IPS DF 4.7 (cell line): ENCODE measurements at regions not wholly inside any gene's neighbourhood (a gene's known extent, or its start where the extent isn't known, plus 50 kb on each side); places are given as distances from the start of the nearest gene placed in this dataset.
"Not testable (repeated sequence)": the region's sequence is repeated elsewhere in the genome, so short reads cannot be mapped to it uniquely, and the experiment has no call there.

Experiments used
- DNase-seq: peaks from one replicate; pipeline ENCODE4 v3.0.0-alpha.2; 2013; ENCODE audit warnings: low spot score; ENCODE audit errors: extremely low read depth

DNA sequence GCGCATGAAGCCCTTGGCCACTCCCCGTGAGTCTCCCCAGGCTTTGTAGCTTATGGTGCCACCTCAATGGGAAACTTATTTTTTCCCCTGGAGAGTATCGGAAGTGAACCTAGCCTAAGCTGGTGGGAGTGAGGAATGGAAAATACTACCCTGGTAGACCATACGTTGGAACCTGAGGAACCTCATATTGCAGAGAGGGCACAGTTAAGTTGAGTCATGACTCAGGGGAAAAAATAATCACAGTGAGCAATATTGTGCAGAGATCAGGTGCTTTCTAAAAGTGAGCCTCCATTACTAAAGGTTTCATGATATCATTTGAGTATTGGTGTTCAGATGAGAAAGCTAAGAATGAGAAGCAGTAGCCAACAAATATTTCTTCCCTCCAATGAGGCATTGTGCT lies 360.5 kb upstream of the NT5C1B start:
- no peak for DNase-seq

DNA sequence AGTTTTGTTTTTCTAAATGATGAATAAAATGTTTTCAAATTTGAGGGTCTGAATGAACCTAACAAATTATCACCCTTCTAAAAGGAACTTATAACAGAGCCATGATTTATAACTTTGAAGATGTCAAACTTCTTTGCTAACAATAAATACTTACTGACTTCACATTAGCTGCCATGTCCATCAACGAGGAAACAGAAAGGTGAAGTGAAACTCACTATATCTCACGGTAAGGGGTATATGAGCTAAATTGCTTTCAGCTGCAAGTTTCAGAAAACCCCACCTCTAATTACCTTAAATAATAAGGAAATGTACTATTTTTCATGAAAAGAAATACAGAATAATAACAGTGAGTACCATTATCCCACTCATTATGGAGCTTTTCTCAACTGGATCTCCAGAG lies 350.8 kb upstream of the NT5C1B start:
- no peak for DNase-seq

DNA sequence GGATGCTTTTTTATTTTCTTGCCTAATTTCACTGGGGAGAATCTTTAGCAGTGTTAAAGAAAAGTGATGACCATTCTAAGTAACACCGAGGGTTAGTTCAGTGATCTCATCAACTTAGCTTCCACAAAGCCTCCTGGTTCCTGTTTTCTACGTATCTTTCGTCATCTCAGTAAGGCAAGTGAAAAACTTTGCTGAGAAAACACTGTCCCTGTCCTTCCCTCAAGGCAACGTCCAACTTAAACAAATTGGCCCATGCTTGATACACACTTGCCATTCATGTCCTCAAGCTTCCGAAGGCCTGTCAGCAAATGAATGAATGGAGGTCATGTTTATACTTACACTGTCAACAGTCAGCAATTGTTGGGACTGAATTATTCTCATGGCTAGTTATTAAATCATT lies 350.4 kb upstream of the NT5C1B start:
- not testable (repeated sequence) for DNase-seq

DNA sequence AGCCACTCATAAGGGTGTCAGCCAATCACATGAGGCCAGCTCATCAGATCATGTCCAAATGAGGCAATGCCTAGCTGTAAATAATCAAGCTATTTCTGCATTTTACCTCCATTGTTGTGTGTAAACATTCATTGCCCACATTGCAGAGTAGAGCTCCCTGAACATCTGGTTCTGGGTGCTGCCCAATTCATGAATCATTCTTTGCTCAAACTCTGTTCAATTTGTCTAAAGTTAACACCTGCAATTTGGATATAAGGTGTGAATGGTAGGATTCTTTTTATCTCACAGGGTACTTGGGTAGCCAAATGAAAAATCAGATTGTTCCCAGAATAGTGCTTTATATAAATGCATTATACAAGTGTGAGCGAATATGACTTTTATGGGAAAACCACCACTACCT lies 345.5 kb upstream of the NT5C1B start:
- no peak for DNase-seq

DNA sequence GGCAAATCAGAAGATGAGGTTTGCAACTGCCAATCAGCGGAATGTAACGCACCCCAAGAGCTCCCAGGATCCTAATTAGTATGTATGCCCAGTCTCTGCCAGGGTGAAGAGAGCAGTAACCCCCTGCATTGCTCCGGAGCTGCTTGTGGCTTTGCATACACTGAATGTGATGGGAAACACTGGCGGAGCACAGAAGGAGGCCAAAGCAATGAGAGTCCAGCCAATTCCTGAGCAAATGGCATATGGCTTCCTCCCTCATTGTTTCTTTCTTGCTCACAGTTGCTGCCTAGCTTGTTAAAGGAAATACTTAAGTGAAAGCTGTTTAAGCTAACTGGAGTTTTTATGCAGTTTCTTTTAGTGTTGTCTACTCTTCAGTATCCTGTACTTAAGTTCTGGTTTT lies 343.5 kb upstream of the NT5C1B start:
- DNase-seq: no peak

DNA sequence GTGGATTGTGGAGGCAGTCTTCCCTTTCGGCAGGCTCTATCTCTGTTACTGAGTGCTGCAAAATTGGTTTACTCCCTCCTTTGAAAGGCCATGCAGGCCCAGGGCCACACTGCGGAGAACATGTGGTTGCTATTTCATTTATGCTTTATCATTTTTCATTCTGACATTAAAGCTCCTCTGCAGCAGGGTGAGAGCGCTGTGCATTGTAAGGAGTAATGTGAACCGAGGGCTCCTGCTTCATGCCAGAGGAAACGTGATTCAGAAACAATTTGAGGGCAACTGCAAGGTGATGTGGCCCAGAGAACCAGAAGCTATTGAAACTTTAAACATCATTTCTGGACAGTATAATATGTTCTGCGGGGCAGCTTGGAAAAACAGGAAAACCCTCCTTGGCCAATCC lies 341.6 kb upstream of the NT5C1B start:
- DNase-seq: no peak

DNA sequence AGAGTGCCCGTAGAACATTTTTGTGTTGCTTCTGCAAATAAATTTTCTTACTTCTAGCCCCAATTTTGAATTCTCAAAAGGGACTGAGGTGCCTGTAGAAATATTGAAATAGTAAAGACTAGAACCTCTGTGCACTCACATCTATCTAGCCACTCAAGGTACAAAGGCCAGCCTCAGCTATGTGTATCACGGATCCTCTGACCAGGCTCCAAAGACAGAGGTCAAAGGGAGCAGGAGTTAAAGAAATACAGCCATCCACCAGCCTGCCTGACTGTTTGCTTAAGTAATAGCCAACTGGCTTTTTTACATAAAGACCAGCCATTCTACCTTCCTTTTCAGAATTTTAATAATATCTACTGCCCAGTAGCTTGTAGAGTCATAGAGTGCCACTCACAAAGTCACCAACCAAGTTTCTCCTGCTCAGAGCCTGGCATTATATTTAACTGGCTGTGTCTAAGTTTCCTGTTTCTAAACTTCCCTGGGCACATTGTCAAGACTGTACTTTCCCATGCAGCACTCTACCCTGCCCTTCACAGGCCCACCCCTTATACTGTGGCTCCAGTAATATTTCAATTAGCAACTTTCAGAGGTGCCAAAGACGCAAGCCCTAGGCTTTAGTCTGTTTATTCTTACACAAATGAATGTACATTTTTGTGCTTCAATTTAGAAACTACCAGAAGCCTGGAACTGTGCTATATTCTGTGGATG lies 338.3 kb upstream of the NT5C1B start:
- DNase-seq: no peak

DNA sequence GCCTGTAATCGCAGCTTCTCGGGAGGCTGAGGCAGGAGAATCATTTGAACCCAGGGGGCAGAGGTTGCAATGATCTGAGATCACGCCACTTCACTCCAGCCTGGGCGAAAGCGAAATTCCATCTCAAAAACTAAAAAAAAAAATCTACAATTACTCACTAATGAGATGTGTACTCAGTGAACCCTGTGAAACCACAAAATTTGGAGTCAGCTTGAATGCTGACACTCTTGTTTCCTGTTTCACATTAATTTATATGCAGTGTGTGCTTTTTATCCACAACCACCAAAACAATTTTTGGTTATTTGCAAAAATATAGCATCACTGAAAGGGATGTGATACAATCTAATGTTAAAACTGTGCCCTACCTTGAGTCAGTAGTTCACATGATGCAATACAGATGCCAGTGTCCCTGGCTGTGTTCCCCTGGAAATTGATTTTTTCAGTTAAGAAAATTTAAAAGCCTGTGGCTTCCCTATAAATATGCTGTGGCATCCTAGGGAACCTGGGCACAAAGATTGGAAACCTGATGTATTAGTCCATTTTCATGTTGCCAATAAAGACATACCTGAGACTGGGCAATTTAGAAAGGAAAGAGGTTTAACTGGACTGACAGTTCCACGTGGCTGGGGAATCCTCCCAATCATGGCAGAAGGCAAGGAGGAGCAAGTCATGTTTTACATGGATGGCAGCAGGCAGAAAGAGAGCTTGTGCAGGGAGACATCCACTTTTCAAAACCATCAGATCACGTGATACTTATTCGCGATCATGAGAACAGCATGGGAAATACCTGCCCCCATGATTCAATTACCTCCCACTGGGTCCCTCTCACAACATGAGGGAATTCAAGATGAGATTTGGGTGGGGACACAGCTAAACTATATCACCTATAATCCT lies 337.5 kb upstream of the NT5C1B start:
- no peak for DNase-seq

DNA sequence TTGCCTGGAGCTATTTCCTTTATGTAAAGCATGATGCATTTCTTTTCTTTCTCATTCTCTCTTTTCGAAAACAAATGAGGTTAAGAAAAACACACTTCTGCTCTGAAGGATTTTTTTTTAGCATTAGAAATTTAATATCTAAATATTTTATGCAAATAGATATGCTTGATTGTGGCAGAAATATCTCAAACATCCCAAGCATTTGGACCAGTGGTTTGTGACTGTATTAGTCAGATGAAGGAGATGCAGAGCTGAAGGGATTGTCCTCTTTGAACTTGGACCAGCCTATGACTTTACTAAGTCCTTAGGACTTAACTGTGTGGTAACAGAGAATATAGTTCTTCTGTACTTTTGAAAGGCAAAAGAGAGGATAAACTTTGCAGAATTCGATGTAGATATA lies 335.9 kb upstream of the NT5C1B start:
- no peak for DNase-seq

DNA sequence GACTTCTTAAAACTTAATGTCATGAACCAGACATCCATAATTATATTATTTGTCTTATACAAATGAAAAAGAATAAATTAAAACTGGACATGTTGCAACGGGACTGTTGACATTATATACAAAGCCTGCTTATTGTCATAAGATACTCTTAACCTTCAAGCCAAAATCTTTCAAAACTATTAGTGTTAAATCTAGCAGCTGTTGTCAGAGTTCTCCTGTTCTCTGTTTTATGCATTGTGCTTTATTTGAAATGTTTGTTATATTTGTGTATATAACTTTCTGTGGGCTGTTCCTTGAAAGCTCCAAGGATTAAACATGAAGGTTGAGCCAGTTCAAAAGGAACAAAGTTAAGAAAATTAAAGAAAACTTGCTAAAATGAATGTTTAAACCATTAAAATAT lies 335.5 kb upstream of the NT5C1B start:
- DNase-seq: no peak

DNA sequence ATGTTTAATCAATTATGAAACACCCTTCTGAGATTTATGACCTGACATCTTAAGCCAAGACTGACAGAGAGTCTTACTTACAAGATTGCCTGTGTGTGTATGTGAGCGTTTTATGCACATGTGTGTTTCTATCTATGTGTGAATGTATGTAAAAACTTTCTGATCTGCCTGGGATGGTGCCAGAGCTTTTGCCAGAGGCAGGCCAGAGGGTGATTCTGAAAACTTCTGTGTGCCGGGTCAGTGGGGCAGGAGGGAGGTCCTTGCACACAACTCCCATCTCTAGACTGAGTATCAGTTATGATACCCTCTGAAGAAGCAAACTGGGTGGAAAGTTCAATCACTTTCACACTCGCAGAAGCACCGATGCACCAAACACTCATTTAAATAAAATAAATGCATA lies 335.0 kb upstream of the NT5C1B start:
- DNase-seq: no peak

DNA sequence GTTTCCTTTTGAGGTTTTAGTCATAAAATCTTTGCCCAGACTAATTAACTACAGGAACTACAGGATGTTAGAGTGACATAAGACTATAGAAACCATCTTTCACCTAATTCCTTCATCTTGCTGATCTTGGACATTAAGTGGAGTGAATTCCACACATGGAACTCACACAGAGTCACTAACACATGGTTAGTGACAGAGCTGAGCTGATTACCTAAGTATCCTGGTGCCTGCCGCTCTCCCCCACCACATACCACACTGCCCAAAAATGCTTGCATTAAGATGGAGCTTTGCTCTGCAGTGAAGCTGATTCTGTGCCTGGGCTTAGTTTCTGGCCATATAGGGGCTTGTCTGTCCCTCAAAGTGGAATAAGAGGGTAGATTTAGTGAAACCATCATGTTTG lies 332.9 kb upstream of the NT5C1B start:
- no peak for DNase-seq

DNA sequence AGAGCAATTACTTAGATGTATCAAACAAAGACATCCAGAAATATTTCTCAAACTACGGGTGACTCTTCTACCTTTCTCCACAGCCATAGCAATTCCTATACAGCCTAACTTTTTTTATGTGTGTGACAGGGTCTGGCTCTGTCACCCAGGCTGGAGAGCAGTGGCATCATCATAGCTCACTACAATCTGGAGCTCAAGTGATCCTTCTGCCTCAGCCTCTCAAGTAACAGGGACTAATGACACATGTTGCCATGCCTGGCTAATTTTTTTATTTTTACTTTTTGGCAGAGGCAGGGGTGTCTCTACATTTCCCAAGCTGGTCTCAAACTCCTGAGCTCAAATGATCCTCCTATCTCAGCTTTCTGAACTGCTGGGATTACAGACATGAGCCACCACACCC lies 328.9 kb upstream of the NT5C1B start:
- no peak for DNase-seq

DNA sequence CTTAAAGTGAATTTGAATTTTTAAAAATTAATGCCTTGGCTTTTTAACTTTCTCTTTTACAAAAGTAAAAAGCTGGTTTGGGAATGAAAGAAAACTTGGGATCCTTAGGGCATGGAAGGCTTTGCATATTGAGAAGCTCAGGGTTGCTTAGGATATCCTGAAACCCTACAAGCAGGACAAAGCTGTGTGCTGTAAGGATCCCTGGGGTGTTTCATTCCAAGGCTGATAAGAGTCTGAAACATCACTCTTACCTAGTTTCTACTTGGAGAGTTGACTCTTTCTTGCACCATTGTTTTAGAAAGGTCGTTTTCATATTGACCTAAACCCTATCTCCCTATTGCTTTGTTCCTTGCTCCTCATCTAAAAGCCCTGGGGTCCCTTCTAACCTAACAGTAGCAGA lies 325.9 kb upstream of the NT5C1B start:
- DNase-seq: no peak

DNA sequence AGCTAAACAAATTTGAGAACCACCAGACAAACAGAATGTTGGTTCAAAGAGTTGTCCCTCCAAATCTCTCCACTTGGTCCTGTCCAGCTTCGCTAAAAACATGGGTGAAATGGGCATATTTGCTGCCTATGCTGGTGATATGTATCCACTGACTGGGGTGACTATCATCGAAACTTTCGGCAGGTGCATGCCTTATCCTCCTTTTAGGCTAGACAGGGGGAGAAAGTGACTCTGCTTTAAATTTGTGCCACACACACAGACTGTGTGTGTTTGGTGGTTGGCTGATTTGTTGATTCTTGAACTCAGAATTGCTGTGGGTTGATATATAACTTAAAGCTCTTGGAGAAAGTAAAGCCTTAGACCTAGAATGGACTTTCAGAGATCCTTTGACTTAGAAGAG lies 324.1 kb upstream of the NT5C1B start:
- DNase-seq: no peak

DNA sequence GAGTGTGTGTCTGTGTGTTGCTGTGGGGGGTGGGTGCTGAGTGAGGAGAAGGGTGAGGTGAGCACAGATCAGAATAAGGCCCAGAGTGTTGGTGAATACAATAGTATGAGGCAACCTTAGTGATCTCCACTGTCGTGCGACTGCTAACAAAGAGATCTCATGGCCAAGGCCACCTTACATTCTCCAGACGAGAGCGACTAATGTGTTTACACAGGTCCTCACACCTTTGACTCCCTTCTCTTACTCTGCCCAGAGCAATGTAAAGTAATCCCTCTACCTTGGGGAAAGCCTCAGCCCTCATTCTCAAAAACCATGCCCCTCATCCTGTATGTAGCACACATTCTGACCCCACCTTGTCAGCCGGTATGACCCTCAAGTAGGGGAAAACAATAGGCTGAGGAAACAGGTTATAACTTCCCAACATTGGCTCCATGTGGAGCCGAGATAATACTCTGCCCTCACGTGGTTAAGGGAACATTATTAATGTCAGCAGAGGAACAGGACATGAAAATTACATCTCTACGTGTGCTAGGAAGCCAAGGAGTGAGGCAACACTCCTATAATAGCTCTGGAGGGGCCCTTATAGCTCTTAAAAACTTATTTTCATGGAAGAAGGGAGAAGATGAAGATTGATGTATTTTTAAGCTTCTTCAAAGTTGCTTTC lies 323.0 kb upstream of the NT5C1B start:
- no peak for DNase-seq

DNA sequence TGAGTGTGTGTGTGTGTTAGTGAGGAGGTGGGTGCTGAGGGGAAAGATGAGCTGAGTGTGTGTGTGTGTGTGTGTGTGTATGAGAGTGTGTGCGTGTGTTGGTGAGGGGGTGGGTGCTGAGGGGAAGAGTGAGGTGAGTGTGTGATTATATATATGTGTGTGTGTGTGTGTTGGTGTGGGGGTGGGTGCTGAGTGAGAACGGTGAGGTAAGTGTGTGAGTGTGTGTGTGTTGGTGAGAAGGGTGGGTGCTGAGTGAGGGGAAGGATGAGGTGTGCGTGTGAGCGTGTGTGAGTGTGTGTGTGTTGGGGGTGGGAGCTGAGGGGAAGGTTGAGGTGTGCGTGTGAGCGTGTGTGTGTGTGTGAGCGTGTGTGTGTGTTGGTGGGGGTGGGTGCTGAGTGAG lies 322.0 kb upstream of the NT5C1B start:
- DNase-seq: no peak

DNA sequence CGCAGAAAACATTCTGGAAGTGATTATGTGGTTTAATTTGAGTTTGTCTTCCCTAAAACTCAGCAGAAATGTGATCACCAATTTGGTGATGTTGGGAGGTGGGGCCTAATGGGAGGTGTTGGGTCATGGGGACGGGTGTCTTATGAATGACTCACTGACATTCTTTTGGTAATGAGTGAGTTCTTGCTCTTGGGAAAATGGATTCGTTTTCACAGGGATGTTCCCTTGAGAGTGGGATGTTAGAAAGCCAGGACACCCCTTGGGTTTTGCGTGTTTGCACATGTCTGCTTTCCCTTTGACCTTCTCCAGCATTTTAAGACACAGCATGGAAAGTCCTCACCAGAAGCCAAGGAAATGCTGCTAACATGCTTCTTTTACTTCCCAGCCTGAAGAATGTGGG lies 321.5 kb upstream of the NT5C1B start:
- DNase-seq: no peak

DNA sequence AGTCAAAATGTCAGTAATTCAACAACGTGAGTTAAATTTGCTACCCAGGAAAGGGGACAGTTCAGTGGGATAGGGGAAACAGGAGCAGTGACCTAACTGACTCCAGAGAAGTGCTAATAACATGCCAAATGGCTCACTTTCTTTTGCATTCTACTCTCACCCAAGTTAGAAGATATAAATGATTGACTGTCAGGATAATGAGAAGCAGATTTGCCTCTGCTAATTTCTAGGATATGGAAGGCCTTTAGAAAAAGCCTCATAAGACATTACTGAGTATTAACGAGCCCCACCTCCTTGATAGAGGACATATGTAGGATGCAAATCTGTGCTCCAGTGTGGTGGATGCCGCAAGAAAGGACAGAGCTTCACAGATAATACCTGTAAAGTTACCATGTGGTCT lies 318.6 kb upstream of the NT5C1B start:
- no peak for DNase-seq

DNA sequence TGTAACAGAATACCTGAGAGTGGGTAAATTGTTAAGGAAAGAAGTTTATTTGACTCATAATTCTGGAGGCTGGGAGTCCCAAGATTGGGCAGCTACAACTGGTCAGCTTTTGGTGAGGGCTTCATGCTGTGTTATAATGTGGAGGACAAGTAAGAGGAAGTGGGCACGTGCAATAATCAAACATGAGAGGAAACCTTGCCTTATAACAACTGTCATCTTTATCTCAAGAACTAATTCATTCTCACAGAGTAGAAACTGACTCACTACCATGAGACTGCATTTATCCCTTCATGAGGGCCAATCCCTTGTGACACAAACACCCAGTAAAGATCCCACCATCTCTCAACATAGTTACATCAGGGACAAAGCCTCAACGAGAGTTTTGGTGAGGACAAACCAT lies 318.1 kb upstream of the NT5C1B start:
- DNase-seq: no peak

DNA sequence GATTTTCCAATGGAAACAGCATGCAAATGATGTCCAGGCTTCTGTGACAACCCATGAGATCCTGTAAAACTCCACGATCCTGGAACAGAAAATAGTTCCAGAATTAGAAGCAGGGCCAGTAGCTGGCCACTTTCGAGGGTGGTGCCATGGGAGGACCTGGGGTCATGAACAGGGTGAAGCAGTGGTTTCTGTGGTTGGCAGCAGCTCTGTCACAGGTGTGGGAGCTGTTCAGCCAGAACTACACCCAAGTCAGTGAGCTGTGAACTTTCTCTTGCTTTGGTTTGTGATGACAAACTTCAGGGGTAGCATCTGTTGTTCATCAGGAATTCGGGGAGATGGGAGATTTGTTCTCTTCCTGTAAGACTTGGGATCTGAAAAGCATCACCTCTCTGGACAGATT lies 314.4 kb upstream of the NT5C1B start:
- DNase-seq: no peak

DNA sequence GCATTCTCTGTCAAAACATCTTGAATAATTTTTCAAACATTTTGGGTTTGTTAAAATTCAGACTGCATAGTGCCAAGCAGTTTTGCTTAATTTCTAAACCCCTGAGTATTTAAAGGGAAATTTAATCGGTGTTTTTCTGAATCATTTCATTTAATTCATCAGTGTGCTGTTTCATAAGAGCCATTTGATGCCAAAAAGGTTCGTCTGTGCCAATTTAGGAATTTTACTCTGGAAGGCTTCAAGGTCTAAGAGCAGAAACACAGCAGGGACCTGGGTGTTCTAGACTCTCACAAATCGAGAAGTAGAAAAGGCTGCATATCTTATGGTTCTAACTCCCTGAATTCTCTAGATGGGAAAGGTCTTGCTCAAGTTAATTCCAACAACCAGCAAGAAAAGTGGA lies 311.9 kb upstream of the NT5C1B start:
- no peak for DNase-seq
